RKO (cell line): ENCODE measurements at regions not wholly inside any gene's neighbourhood (a gene's known extent, or its start where the extent isn't known, plus 50 kb on each side); places are given as distances from the start of the nearest gene placed in this dataset.
"Not testable (repeated sequence)": the region's sequence is repeated elsewhere in the genome, so short reads cannot be mapped to it uniquely, and the experiment has no call there.

ENCODE experiments used
- DNase-seq: peaks from one replicate; pipeline ENCODE4 v3.0.0-alpha.2; 2016; ENCODE audit warnings: low spot score

GRCh38 chr5:124021066-124021641, 509.2 kb downstream of the CSNK1G3 start:
- no peak for DNase-seq

- DNase-seq = not testable (repeated sequence)
Measured at GRCh38 chr5:124017321-124017720, 505.3 kb downstream of the CSNK1G3 start.

- DNase-seq = peak; percentile 16
Measured at GRCh38 chr5:124007675-124008398, 495.9 kb downstream of the CSNK1G3 start.

- no peak for DNase-seq
Measured at GRCh38 chr5:124001036-124001615, 489.1 kb downstream of the CSNK1G3 start.

GRCh38 chr5:124000538-124000937, 488.6 kb downstream of the CSNK1G3 start:
- no peak for DNase-seq

GRCh38 chr5:123997462-123998215, 485.7 kb downstream of the CSNK1G3 start:
- DNase-seq = no peak

- DNase-seq = no peak
Measured at GRCh38 chr5:123997064-123997461, 485.1 kb downstream of the CSNK1G3 start.

- DNase-seq = no peak
Measured at GRCh38 chr5:123992641-123993040, 480.7 kb downstream of the CSNK1G3 start.

GRCh38 chr5:123987956-123988355, 476.0 kb downstream of the CSNK1G3 start:
- DNase-seq = no peak

- DNase-seq = no peak
Measured at GRCh38 chr5:123976379-123977033, 464.5 kb downstream of the CSNK1G3 start.

- not testable (repeated sequence) for DNase-seq
Measured at GRCh38 chr5:123975521-123975920, 463.5 kb downstream of the CSNK1G3 start.

GRCh38 chr5:123966781-123967180, 454.8 kb downstream of the CSNK1G3 start:
- DNase-seq = no peak

GRCh38 chr5:123965626-123966025, 453.6 kb downstream of the CSNK1G3 start:
- no peak for DNase-seq

- DNase-seq = no peak
Measured at GRCh38 chr5:123964884-123965283, 452.9 kb downstream of the CSNK1G3 start.

GRCh38 chr5:123960526-123960925, 448.5 kb downstream of the CSNK1G3 start:
- no peak for DNase-seq

- peak; percentile 75 for DNase-seq
Measured at GRCh38 chr5:123951582-123951977, 439.6 kb downstream of the CSNK1G3 start.

- no peak for DNase-seq
Measured at GRCh38 chr5:123950701-123951581, 439.0 kb downstream of the CSNK1G3 start.

- no peak for DNase-seq
Measured at GRCh38 chr5:123949807-123950340, 437.9 kb downstream of the CSNK1G3 start.

GRCh38 chr5:123949043-123949804, 437.2 kb downstream of the CSNK1G3 start:
- DNase-seq = no peak

GRCh38 chr5:123947797-123948196, 435.8 kb downstream of the CSNK1G3 start:
- DNase-seq = no peak
